ENCODE measurements at regions not wholly inside any gene's neighbourhood (a gene's known extent, or its start where the extent isn't known, plus 50 kb on each side); places are given as distances from the start of the nearest gene placed in this dataset.

GRCh38 chr16:79265196-79265595 is 335.3 kb downstream of the MAF start:
- DNase-seq (ENCODE audit: low read depth) = no peak

- no peak for DNase-seq (ENCODE audit: low read depth)
Observed at GRCh38 chr16:79264237-79265109, 336.1 kb downstream of the MAF start.

- DNase-seq (ENCODE audit: low read depth) = no peak
Observed at GRCh38 chr16:79263425-79263824, 337.1 kb downstream of the MAF start.

All from T-helper 22 cell (primary cell).